WTC11 (cell line): ENCODE measurements at regions not wholly inside any gene's neighbourhood (a gene's known extent, or its start where the extent isn't known, plus 50 kb on each side); places are given as distances from the start of the nearest gene placed in this dataset.

Source experiments
- ATAC-seq: fragments of 200-7000 bp; cut with Tn5 transposase; 2 replicates; pipeline ENCODE4 v1.10.0; 2021; ENCODE audit warnings: mild to moderate bottlenecking, moderate library complexity
- CTCF ChIA-PET: fragments of 300-600 bp; sonication (Branson Sonifier 250); formaldehyde crosslinking; loops from one replicate; lab custom pipeline; 2021; ENCODE audit warnings: antibody characterized with exemption; lab: Charles Lee
- POLR2A ChIA-PET: fragments of 350-600 bp; sonication (Branson Sonifier 250); formaldehyde crosslinking; loops from one replicate; lab custom pipeline; 2021; ENCODE audit warnings: antibody characterized with exemption; lab: Charles Lee
- DNase-seq: peaks from one replicate; pipeline ENCODE4 v3.0.0; 2021; ENCODE audit warnings: low spot score
- H3K27ac Mint-ChIP-seq: 2 replicates; pipeline ENCODE4 v1.8.0; 2021; ENCODE audit warnings: mixed read lengths
- H3K27me3 Mint-ChIP-seq: 2 replicates; pipeline ENCODE4 v1.8.0; 2021; ENCODE audit warnings: low read depth, mild to moderate bottlenecking, moderate library complexity, mixed read lengths
- H3K36me3 Mint-ChIP-seq: 2 replicates; pipeline ENCODE4 v1.8.0; 2021; ENCODE audit warnings: mixed read lengths
- H3K4me1 Mint-ChIP-seq: 2 replicates; pipeline ENCODE4 v1.8.0; 2022; ENCODE audit warnings: mixed read lengths
- H3K4me3 Mint-ChIP-seq: 2 replicates; pipeline ENCODE4 v1.8.0; 2021; ENCODE audit warnings: mild to moderate bottlenecking, moderate library complexity, mixed read lengths
- H3K9me3 Mint-ChIP-seq: 2 replicates; pipeline ENCODE4 v1.8.0; 2021; ENCODE audit warnings: mixed read lengths
- E2F4 ChIP-seq: sonication (generic); formaldehyde crosslinking; IDR thresholded peaks from 2 replicates; pipeline ENCODE4 v1.8.1; 2022; ENCODE audit warnings: low read depth, mild to moderate bottlenecking, moderate library complexity, missing genetic modification reagents, borderline replicate concordance
- E2F5 ChIP-seq: sonication (generic); formaldehyde crosslinking; IDR thresholded peaks from 2 replicates; pipeline ENCODE4 v1.8.1; 2022; ENCODE audit warnings: mild to moderate bottlenecking, moderate library complexity, missing genetic modification reagents
- ELF4 ChIP-seq: sonication (generic); formaldehyde crosslinking; IDR thresholded peaks from 2 replicates; pipeline ENCODE4 v1.8.1; 2022; ENCODE audit warnings: low read depth, mild to moderate bottlenecking, moderate library complexity, missing genetic modification reagents
- IRF1 ChIP-seq: sonication (generic); formaldehyde crosslinking; IDR thresholded peaks from 2 replicates; pipeline ENCODE4 v1.8.0; 2023; ENCODE audit warnings: missing genetic modification reagents
- NFATC4 ChIP-seq: fragments of 250-450 bp; sonication (Bioruptor Pico); IDR thresholded peaks from 2 replicates; pipeline ENCODE4 v1.9.0; 2021; ENCODE audit warnings: mild to moderate bottlenecking
- NR1H2 ChIP-seq: sonication (generic); formaldehyde crosslinking; IDR thresholded peaks from 2 replicates; pipeline ENCODE4 v1.9.0; 2021; ENCODE audit warnings: mild to moderate bottlenecking, moderate library complexity, missing genetic modification reagents
- SMAD3 ChIP-seq: sonication (generic); formaldehyde crosslinking; IDR thresholded peaks from 2 replicates; pipeline ENCODE4 v1.8.0; 2022; ENCODE audit warnings: missing genetic modification reagents, mild to moderate bottlenecking, borderline replicate concordance
- TCF7 ChIP-seq: sonication (generic); formaldehyde crosslinking; IDR thresholded peaks from 2 replicates; pipeline ENCODE4 v1.8.0; 2022; ENCODE audit warnings: mild to moderate bottlenecking, low read depth, missing genetic modification reagents, moderate library complexity
- ZNF263 ChIP-seq: sonication (generic); formaldehyde crosslinking; IDR thresholded peaks from 2 replicates; pipeline ENCODE4 v1.8.1; 2022; ENCODE audit warnings: low read depth, mild to moderate bottlenecking, moderate library complexity, missing genetic modification reagents
- ZNF671 ChIP-seq: fragments of 250-450 bp; sonication (Bioruptor Pico); IDR thresholded peaks from 2 replicates; pipeline ENCODE4 v1.8.0; 2021; ENCODE audit warnings: mild to moderate bottlenecking
- TF ChIP-seq, protein P1 (sequence below): sonication (generic); formaldehyde crosslinking; IDR thresholded peaks from 2 replicates; pipeline ENCODE4 v1.8.0; 2023; ENCODE audit warnings: missing genetic modification reagents, mild to moderate bottlenecking, borderline replicate concordance
- TF ChIP-seq, protein P2 (sequence below): sonication (generic); formaldehyde crosslinking; IDR thresholded peaks from 2 replicates; pipeline ENCODE4 v1.8.1; 2023; ENCODE audit warnings: mild to moderate bottlenecking, missing genetic modification reagents
- TF ChIP-seq, protein P3 (sequence below): sonication (generic); formaldehyde crosslinking; IDR thresholded peaks from 2 replicates; pipeline ENCODE4 v1.8.1; 2023; ENCODE audit warnings: mild to moderate bottlenecking, missing genetic modification reagents, moderate library complexity

- H3K27me3 Mint-ChIP-seq: no peaks in the 10 kb centered on the region; the same call in 1 of the 2 replicates
- POLR2A ChIA-PET: no interaction called here
- H3K4me1 Mint-ChIP-seq: peaks cover 14% of the 10 kb centered on the region
- CTCF ChIA-PET: no interaction called here
- H3K36me3 Mint-ChIP-seq: no peaks in the 10 kb centered on the region
- H3K4me3 Mint-ChIP-seq: no peak overlapping the region
- no peak overlapping the region for H3K27ac Mint-ChIP-seq
- no peak for DNase-seq
- no peak for TF ChIP-seq E2F5
- no peak for TF ChIP-seq NR1H2 (CRISPR knock-in tag)
- TF ChIP-seq, protein P1, sequence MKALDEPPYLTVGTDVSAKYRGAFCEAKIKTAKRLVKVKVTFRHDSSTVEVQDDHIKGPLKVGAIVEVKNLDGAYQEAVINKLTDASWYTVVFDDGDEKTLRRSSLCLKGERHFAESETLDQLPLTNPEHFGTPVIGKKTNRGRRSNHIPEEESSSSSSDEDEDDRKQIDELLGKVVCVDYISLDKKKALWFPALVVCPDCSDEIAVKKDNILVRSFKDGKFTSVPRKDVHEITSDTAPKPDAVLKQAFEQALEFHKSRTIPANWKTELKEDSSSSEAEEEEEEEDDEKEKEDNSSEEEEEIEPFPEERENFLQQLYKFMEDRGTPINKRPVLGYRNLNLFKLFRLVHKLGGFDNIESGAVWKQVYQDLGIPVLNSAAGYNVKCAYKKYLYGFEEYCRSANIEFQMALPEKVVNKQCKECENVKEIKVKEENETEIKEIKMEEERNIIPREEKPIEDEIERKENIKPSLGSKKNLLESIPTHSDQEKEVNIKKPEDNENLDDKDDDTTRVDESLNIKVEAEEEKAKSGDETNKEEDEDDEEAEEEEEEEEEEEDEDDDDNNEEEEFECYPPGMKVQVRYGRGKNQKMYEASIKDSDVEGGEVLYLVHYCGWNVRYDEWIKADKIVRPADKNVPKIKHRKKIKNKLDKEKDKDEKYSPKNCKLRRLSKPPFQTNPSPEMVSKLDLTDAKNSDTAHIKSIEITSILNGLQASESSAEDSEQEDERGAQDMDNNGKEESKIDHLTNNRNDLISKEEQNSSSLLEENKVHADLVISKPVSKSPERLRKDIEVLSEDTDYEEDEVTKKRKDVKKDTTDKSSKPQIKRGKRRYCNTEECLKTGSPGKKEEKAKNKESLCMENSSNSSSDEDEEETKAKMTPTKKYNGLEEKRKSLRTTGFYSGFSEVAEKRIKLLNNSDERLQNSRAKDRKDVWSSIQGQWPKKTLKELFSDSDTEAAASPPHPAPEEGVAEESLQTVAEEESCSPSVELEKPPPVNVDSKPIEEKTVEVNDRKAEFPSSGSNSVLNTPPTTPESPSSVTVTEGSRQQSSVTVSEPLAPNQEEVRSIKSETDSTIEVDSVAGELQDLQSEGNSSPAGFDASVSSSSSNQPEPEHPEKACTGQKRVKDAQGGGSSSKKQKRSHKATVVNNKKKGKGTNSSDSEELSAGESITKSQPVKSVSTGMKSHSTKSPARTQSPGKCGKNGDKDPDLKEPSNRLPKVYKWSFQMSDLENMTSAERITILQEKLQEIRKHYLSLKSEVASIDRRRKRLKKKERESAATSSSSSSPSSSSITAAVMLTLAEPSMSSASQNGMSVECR: no peak
- TF ChIP-seq SMAD3 (CRISPR knock-in tag): no peak
- TF ChIP-seq ELF4 (CRISPR knock-in tag): no peak
- ATAC-seq: no peak
- no peaks in the 10 kb centered on the region for H3K9me3 Mint-ChIP-seq
Measured at GRCh38 chr2:19577723-19578122, 219.3 kb upstream of the OSR1 start.

DNA sequence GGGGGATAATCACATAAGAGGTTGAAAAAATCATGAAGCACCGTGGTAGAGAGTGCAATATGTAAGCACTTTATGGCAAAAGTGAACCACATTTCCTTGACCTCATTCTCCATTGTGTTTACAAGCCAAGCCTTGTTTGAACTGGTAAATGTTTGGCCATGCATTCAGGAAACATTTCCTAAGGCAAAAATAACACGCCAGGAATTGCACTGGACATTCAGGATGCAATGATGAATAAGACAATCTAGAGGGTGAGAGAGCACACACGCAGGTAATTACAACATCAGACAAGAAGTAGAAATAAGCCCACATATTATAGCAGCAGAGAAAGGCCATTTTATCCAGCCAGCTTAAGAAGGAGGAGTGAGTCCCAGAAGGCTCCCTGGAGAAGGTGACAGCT is 218.0 kb upstream of the OSR1 start:
- POLR2A ChIA-PET: no interaction called here
- ATAC-seq (no peak), DNase-seq (no peak)
- Mint-ChIP-seq H3K36me3 (no peaks in the 10 kb centered on the region), H3K27ac (no peak overlapping the region), H3K27me3 (no peaks in the 10 kb centered on the region; the same call in 1 of the 2 replicates), H3K4me3 (no peak overlapping the region), H3K9me3 (no peaks in the 10 kb centered on the region), H3K4me1 (peaks cover 14% of the 10 kb centered on the region)
- no peak for TF ChIP-seq ZNF263
- no peak for TF ChIP-seq E2F5
- TF ChIP-seq E2F4: no peak
- no peak for TF ChIP-seq TCF7 (CRISPR knock-in tag)
- TF ChIP-seq, protein P2, sequence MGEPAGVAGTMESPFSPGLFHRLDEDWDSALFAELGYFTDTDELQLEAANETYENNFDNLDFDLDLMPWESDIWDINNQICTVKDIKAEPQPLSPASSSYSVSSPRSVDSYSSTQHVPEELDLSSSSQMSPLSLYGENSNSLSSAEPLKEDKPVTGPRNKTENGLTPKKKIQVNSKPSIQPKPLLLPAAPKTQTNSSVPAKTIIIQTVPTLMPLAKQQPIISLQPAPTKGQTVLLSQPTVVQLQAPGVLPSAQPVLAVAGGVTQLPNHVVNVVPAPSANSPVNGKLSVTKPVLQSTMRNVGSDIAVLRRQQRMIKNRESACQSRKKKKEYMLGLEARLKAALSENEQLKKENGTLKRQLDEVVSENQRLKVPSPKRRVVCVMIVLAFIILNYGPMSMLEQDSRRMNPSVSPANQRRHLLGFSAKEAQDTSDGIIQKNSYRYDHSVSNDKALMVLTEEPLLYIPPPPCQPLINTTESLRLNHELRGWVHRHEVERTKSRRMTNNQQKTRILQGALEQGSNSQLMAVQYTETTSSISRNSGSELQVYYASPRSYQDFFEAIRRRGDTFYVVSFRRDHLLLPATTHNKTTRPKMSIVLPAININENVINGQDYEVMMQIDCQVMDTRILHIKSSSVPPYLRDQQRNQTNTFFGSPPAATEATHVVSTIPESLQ: no peak
- TF ChIP-seq, protein P3, sequence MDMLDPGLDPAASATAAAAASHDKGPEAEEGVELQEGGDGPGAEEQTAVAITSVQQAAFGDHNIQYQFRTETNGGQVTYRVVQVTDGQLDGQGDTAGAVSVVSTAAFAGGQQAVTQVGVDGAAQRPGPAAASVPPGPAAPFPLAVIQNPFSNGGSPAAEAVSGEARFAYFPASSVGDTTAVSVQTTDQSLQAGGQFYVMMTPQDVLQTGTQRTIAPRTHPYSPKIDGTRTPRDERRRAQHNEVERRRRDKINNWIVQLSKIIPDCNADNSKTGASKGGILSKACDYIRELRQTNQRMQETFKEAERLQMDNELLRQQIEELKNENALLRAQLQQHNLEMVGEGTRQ (CRISPR knock-in tag): no peak
- no peak for TF ChIP-seq ZNF671
- TF ChIP-seq IRF1 (CRISPR knock-in tag): no peak
- TF ChIP-seq ELF4 (CRISPR knock-in tag): no peak
- TF ChIP-seq NFATC4 (CRISPR knock-in tag): no peak
- CTCF ChIA-PET: no interaction called here
